NCI-H460 (cell line): ENCODE measurements at regions not wholly inside any gene's neighbourhood (a gene's known extent, or its start where the extent isn't known, plus 50 kb on each side); places are given as distances from the start of the nearest gene placed in this dataset.

Source experiments
- DNase-seq: peaks from one replicate; pipeline ENCODE4 v3.0.0-alpha.2; 2016; ENCODE audit warnings: low read depth; ENCODE audit errors: extremely low read depth

- no peak for DNase-seq
These were observed 100.1 kb upstream of the TPM1 start for GRCh38 chr15:62942428-62942827.

- no peak for DNase-seq
These were observed 97.5 kb upstream of the TPM1 start for GRCh38 chr15:62945063-62945462.

- DNase-seq: no peak
These were observed 96.8 kb upstream of the TPM1 start for GRCh38 chr15:62945760-62946159.

- DNase-seq: no peak
These were observed 95.6 kb upstream of the TPM1 start for GRCh38 chr15:62946940-62947339.

GRCh38 chr15:62950462-62950931, 92.0 kb upstream of the TPM1 start:
- DNase-seq: no peak

GRCh38 chr15:62951481-62951880, 91.1 kb upstream of the TPM1 start:
- no peak for DNase-seq

- no peak for DNase-seq
These were observed 89.5 kb upstream of the TPM1 start for GRCh38 chr15:62953021-62953420.

DNA sequence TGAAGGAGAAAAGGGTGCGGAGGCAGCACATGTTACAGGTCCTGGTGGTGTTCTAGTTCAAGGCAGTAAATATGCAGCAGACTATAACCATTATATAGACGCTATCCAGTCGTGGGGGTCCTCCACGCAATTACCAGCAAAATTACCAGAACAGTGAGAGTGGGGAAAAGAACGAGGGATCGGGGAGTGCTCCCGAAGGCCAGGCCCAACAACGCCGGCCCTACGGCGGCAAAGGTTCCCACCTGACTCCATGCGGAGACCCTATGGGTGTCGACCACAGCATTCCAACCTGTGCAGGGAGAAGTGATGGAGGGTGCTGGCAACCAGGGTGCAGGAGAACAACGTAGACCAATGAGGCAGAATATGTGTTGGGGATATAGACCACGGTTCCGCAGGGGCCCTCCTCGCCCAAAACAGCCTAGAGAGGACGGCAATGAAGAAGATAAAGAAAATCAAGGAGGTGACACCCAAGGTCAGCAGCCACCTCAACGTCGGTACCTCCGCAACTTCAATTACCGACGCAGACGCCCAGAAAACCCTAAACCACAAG, 89.0 kb upstream of the TPM1 start:
- DNase-seq: no peak

DNA sequence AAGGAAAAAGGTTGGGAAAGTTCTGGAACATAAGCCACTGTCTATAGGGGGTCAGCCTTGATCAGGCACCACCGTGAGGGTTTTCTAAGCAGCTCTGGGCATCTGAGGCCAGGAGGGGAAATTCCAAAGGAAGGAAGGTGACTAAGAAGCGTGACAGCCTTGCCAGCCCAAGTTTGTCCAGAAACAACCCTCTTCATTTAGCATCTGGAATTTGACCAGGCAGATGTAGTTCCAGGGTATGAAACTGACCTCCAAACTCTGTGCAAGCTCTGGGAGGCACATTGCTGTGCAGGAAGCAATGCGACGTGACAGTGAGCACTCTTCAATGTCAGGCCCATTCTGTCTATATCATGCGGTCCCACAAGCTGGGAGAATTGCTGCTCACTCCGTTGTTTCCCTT, 85.4 kb upstream of the TPM1 start:
- DNase-seq: no peak

DNA sequence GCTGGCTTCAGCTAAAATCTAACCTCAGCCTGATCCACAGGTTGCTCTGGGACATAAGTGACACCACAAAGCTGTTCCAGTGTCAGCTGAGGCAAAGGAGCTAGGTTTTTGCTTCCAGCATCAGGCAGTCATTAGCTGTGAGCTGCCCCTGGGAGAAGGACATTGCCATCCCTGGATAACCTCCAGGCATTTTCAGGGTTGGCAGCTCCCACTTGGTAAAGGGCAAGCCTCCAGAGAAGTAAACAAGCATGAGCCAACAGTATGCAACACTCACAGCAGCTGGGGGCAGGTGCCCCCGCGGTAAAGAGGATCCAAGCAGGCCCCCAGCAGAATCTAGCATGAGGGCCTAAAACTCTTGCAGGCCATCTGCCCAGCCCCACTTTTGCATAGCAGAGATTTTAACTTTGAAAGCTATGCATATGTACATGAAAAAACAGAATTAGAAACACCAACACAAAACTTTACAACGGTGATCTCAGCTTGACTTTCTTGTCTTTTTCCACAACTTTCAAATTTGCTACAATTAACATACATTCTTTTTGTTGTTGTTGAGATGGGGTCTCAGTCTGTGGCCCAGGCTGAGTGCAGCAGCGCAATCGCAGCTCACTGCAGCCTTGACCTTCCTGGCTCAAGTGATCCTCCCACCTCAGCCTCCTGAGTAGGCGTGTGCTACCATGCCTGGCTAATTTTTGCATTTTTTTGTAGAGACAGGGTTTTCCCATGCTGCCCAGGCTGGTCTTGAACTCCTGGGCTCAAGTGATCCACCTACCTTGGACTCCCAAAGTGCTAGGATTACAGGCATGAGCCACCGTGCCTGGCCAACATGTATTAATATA, 83.8 kb upstream of the TPM1 start:
- no peak for DNase-seq

- no peak for DNase-seq
These were observed 81.4 kb upstream of the TPM1 start for GRCh38 chr15:62961134-62961533.

- DNase-seq: no peak
These were observed 80.2 kb upstream of the TPM1 start for GRCh38 chr15:62962101-62962995.

DNA sequence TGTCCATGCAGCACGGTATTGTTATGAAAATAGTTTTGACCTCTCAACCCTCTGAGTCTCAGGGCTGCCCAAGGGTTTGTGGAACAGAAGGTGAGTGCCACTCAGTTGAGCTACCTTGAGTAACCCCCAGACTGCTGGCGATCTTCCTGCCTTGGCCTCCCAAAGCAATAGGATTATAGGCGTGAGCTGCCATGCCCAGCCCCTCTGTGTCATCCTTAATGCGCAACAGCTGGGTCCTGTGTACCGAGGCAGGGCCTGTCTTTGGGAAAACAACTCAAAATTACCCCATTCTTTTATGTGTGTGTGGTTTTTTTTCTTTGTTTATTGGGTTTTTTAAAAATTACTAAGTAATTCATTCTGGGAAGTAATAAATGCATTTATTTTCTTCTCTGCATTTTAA, 78.3 kb upstream of the TPM1 start:
- DNase-seq: no peak

DNA sequence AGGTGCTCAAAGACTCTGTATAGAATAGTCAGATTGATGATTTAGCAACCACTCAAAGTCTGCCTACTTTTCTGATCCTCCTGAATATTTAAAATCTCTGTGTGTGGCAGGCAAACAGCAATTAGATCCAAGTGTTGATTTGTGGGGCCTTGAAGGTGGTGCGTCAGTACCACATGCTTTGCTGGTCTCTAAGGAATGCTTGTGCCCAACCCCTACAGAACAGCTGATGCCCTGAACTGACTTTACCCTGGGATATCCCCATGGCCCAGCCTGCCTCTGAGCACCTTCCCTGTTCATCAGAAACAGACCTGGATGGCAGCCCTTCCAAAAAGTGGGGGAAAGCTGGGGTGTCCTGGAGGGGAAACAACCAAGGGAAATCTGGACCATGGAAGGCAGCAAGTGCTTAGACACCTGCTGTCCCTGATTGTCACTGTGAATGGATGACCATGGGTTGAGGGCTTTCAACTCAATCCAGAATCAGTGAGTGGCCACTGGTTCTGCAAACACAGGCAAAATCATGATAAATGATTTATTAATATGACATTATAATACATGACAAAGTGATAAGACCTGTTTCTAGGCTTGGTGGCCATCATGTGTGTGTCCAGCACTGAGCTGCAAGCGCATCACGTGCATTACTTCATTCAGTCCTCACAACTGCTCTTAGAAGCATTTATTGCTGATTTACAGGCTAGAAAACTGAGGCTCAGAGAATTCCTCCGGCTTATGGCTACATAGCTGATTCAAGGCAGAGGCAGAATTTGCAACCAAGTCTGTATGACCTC, 76.1 kb upstream of the TPM1 start:
- DNase-seq: no peak

- DNase-seq: no peak
These were observed 73.8 kb upstream of the TPM1 start for GRCh38 chr15:62968699-62969098.

GRCh38 chr15:62969442-62970089, 73.0 kb upstream of the TPM1 start:
- no peak for DNase-seq

DNA sequence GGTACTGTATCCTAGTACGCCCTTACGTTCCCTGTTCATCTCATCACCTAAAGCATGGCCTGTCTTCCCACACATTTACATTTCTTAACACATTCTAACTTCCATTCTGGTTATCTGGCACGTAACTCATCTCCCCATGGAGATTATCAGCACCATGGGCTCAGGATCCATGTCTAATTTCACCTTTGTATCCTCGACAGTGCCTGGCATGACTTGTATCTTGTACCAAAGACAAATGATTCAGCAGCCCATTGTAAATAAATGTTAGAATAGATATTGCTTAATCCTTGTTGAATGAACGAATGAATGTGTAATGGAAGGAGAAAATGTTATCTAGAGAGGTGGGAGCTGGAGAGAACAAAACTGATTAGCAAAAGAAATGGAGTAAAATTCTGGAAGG, 69.7 kb upstream of the TPM1 start:
- DNase-seq: no peak

DNA sequence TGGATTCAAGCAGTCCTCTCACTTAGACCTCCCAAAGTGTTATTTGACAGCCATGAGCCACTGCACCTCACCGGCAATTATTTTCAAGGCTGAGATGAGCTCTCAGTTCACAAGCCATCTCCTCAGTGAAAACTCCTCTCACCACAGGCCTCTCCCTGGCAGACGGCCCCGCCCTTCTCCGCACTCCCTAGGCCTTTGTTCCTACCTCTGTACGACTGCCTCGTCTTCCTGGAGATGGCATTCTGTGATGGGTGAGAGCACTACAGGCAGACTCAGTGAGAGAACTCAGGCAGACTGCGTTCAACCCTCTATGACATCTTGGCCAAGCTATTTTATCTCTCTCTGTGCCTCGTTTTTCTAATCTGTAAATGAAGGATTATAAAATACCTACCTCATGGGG, 67.0 kb upstream of the TPM1 start:
- no peak for DNase-seq

DNA sequence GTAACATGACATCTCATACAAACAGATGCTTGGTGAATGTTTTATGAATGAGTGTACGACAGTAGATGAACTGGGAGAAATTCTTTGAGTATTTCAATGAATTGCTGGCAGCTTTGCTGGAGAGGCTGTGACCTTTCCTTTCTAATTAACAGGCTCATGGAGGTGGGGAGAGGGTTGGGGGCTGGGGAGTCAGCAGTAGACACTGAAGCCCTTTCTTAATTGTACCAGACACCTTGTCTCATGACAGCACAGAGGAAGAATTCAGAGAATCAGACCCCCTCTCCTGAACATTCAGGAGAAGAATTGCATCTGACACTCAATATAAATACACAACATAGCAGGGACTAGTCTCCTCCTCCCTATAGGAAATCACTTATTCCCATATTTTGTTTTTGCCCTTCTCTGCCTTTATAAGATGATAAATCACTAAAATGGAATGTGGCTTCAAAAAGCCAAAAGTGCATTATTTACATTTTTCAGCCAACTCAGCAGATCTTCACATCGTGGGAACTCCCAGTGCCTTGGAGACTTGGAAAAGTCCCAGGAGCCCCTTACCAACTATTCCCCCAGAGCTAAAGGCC, 66.2 kb upstream of the TPM1 start:
- no peak for DNase-seq
